Activated naive CD8-positive, alpha-beta T cell treated with anti-CD3 and anti-CD28 coated beads, Interleukin-2, amount 50 U/mL, for 24 hours (primary cell): ENCODE measurements at regions not wholly inside any gene's neighbourhood (a gene's known extent, or its start where the extent isn't known, plus 50 kb on each side); places are given as distances from the start of the nearest gene placed in this dataset.

Experiments
- ATAC-seq: fragments of 150-1000 bp; cut with Tn5 transposase; one replicate; pipeline ENCODE4 v1.10.0; 2021
- DNase-seq: peaks from one replicate; pipeline ENCODE4 v3.0.0; 2021
- H3K27ac Mint-ChIP-seq: one replicate; pipeline ENCODE4 v1.8.0; 2021; ENCODE audit warnings: mild to moderate bottlenecking, mixed read lengths
- H3K27me3 Mint-ChIP-seq: one replicate; pipeline ENCODE4 v1.8.0; 2021; ENCODE audit warnings: mixed read lengths
- H3K36me3 Mint-ChIP-seq: one replicate; pipeline ENCODE4 v1.8.0; 2021; ENCODE audit warnings: low read depth, mixed read lengths
- H3K4me1 Mint-ChIP-seq: one replicate; pipeline ENCODE4 v1.8.0; 2021; ENCODE audit warnings: mixed read lengths
- H3K4me3 Mint-ChIP-seq: one replicate; pipeline ENCODE4 v1.8.0; 2021; ENCODE audit warnings: mild to moderate bottlenecking, moderate library complexity, mixed read lengths
- H3K9me3 Mint-ChIP-seq: one replicate; pipeline ENCODE4 v1.8.0; 2021; ENCODE audit warnings: mixed read lengths

DNA sequence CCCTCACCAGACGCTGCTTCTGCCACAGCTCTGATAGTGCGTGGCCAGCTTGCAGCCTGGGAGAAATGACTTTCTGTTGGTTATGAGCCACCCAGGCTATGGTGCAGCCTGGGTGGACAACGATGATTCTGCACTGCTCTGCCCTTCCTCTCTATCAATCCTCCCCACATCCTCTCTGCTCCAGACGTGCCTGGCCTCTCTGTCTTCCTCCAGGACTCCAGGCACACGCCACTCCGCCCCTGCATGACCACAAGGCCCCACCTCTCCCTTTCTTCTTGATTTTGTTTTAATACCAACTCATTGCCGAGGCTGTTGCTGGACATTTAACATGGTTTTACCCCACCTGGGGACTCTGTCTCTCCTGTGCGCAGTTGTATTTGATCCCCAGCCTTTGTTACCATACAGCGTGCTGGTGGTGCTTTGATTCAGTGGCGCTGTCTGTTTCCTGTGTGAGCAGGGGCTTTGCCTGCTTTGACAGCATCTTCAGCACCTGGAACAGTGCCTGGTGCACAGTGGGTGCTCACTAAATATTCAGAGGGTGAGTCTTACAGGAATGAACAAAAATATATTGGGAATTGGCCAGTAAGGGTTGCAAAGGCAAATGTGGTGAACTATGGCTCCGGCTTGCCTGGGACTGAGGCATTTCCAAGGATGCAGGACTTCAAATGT, 280.9 kb downstream of the CDH26 start:
- H3K4me1 Mint-ChIP-seq = no peaks in the 10 kb centered on the region
- no peaks in the 10 kb centered on the region for H3K36me3 Mint-ChIP-seq
- H3K27ac Mint-ChIP-seq = no peak overlapping the region
- no peak overlapping the region for H3K4me3 Mint-ChIP-seq
- no peak for ATAC-seq
- DNase-seq = no peak
- H3K9me3 Mint-ChIP-seq = no peaks in the 10 kb centered on the region
- peaks cover 2% of the 10 kb centered on the region for H3K27me3 Mint-ChIP-seq

DNA sequence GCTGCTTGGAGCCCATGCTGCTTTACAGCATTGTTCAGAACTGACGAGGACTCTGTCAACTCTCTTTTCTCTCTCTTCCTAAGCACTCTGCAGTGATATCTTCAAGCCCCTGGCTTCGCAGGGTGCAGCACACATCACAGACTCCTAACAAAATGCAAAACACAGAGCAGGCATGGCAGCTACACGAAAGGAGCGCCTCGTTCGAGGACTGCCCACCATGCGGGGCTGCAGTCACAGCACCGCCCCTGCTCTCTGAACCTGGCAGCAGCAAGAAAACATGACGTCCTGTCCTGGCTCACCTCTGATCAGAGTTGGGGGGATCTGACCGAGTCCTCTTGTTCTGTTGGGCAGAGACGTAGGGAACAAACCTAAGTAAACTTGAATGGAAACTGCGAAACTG, 281.7 kb downstream of the CDH26 start:
- Mint-ChIP-seq H3K4me3 (no peak overlapping the region), H3K9me3 (no peaks in the 10 kb centered on the region), H3K27me3 (peaks cover 2% of the 10 kb centered on the region), H3K4me1 (no peaks in the 10 kb centered on the region), H3K27ac (no peak overlapping the region), H3K36me3 (no peaks in the 10 kb centered on the region)
- DNase-seq = no peak
- no peak for ATAC-seq

DNA sequence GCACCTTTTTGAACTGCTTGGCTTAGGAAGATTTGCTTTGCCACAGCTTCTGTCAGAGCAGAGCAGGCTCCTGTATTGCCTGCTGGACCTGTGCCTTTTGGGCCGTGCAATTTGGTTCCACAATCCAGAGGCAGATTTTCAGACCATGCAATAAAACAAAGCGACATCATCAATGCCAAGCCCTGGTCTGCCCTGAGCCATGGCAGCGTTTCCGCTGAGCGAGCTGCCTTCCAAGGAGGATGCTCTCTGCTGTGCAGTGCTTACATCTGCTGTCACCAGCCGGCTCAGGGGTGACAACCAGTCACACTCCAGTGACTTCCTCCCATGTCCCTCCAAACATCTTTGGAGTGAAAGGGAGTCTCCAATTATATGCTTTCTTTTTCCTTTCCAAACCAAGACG, 282.2 kb downstream of the CDH26 start:
- Mint-ChIP-seq H3K4me1 (no peaks in the 10 kb centered on the region), H3K27me3 (peaks cover 2% of the 10 kb centered on the region), H3K4me3 (no peak overlapping the region), H3K27ac (no peak overlapping the region), H3K36me3 (no peaks in the 10 kb centered on the region), H3K9me3 (no peaks in the 10 kb centered on the region)
- DNase-seq (no peak), ATAC-seq (no peak)

DNA sequence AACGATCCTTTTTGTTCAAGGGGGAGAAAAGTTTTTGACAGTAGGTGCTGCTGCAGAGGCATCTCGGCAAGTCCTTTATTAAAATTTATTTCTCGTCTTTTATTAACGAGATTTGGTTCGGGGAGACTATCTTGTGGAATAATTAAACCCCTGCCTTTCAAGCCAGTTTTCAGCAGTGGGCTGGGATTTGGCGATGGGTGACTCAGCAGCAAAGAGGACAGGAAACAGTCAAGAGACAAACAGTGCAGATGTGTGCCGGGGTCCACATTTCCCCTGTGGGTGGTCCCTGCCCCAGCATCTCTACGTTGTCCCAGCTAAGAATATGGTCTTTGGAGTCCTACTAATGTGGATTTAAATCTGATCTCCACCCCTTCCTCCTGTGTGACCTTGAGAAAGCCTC, 282.8 kb downstream of the CDH26 start:
- peaks cover 2% of the 10 kb centered on the region for H3K27me3 Mint-ChIP-seq
- H3K36me3 Mint-ChIP-seq = no peaks in the 10 kb centered on the region
- H3K4me3 Mint-ChIP-seq = no peak overlapping the region
- H3K9me3 Mint-ChIP-seq = no peaks in the 10 kb centered on the region
- ATAC-seq (no peak), DNase-seq (no peak)
- H3K4me1 Mint-ChIP-seq = no peaks in the 10 kb centered on the region
- no peak overlapping the region for H3K27ac Mint-ChIP-seq

DNA sequence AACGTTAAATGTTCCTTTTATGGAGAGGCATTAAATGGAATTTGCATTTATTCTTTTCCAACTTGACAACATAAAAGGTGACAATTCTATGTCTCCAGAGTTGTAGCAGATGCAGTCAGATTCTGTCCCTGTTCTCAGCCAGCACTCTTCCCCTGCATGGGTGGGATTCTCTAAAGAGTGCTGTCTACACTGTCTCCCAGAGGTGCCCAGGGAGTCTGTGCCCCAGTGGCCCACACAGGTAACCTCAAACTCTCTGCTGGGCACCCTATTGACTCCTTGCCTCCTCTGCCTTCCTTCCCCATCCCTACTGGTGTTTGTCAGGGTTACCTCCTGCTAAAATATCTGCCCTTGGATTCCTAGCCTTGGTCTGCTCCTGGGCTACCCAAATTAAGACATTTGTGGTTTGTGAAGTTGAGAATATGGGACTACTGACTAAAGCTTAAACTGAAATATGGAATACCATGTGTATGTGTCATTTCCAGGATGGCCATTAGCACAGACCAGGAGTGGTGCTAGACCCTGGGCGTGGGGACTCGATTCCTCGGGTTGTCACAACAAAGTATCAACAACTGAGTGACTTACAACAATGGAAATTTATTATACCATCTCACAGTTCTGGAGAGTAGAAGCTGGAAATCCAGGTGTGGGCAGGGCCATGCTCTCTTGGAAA, 284.7 kb downstream of the CDH26 start:
- no peak for ATAC-seq

DNA sequence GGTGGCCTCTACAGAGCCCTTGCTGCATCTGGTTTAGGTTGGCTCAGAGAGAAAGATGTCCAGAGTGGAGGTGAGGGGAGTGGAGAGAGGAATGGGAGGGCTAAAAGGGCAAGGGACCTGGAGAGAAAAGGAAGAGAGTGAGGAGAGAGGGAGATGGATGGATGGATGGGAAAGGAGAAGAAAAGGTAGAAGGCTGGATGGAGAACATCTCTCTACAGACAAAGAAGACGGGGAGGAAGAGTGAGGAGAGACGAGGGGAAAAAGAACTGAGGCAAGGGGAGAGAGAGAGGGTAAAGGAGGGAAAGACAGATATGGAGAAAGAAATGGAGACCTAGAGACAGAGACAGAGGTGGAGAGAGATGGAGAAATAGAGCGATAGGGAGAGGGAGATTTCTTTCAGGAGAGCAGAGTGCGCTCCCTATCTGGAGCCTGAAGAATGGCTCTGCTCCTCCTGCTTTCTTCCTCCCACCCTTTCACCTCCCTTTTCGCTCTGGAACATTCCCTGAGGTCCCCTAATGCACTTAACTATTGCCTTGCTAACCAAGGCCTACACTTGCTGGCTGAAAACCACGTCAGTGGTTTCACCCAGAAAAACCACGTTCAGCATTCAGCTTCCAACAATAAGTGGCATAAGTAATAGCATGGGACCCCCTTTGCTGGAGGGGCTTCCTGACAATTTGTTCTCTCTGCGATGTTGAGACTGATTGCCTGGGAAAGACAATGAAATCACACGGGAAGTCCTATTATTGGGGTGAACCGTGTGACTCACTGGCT, 286.3 kb downstream of the CDH26 start:
- Mint-ChIP-seq H3K36me3 (no peaks in the 10 kb centered on the region), H3K27me3 (no peaks in the 10 kb centered on the region), H3K27ac (no peak overlapping the region), H3K9me3 (no peaks in the 10 kb centered on the region), H3K4me1 (no peaks in the 10 kb centered on the region), H3K4me3 (no peak overlapping the region)
- ATAC-seq (no peak), DNase-seq (no peak)

More for the DNA sequence above, 284.7 kb downstream of the CDH26 start:
- no peaks in the 10 kb centered on the region for H3K9me3 Mint-ChIP-seq
- no peak for DNase-seq
- H3K4me1 Mint-ChIP-seq = no peaks in the 10 kb centered on the region
- H3K27me3 Mint-ChIP-seq = no peaks in the 10 kb centered on the region
- no peaks in the 10 kb centered on the region for H3K36me3 Mint-ChIP-seq
- H3K27ac Mint-ChIP-seq = no peak overlapping the region
- no peak overlapping the region for H3K4me3 Mint-ChIP-seq

DNA sequence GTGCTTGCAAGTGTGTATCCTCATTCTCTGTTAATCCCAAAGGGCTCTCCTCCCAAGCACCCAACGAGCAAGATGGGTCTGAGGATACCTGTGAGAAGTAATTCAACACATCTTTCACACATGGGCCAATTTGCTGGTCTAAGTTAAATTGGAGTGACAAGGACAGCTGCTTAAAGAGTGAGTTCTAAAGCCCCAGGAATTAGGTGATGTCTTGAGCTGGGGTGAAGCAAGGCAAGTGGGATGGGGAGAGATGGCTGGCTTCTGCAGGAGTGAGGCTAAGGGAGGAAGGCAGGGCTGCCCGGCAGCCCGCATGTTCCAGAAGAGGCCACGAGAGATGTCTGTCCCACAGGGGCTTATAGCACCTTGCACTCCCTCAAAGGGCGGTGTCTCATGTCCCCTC, 288.5 kb downstream of the CDH26 start:
- no peak for ATAC-seq
- no peak overlapping the region for H3K4me3 Mint-ChIP-seq
- no peaks in the 10 kb centered on the region for H3K9me3 Mint-ChIP-seq
- DNase-seq = no peak
- H3K4me1 Mint-ChIP-seq = no peaks in the 10 kb centered on the region
- H3K36me3 Mint-ChIP-seq = no peaks in the 10 kb centered on the region
- no peak overlapping the region for H3K27ac Mint-ChIP-seq
- no peaks in the 10 kb centered on the region for H3K27me3 Mint-ChIP-seq

DNA sequence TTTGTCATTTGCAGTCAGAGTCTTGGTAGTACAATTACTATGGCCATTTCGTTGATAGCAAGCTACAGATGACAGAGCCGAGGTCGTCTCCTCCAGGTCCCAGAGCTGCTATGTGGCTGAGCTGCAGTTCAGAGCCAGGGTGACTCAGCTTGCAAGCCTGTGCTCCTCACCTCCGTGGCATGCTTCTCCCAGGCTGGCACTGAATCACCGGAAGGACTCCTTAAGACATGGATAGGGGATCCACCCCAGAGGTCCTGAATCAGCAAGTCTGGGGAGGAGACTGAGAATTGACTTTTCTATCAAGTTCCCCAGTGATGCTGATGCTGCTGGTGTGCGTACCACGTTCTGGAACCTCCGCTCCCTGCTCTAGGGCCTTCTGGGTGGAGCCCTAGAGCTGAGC, 291.2 kb downstream of the CDH26 start:
- no peak for DNase-seq
- no peak for ATAC-seq
- Mint-ChIP-seq H3K27ac (no peak overlapping the region), H3K27me3 (no peaks in the 10 kb centered on the region), H3K36me3 (no peaks in the 10 kb centered on the region), H3K9me3 (no peaks in the 10 kb centered on the region), H3K4me3 (no peak overlapping the region), H3K4me1 (no peaks in the 10 kb centered on the region)

DNA sequence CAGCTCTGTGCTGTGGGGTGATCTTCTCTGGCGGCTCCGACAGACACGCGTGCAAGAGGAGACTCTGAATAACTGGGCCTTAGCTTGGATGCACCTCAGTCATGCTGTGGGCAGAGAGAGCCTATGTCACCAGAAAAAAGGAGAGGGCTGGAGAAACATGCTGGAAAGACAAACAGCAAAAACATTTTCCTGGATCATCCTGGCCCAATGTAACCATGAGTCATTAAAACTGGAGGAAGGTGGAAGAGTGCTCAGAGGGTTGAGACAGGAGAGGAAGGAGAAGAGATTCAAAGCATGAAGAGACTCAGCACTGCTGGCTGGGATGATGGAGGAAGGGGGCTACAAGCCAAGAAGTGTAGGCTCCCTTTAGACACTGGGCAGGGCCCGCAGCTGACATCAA, 292.0 kb downstream of the CDH26 start:
- Mint-ChIP-seq H3K9me3 (no peaks in the 10 kb centered on the region), H3K4me3 (no peak overlapping the region), H3K27me3 (no peaks in the 10 kb centered on the region), H3K36me3 (no peaks in the 10 kb centered on the region), H3K27ac (no peak overlapping the region), H3K4me1 (no peaks in the 10 kb centered on the region)
- no peak for DNase-seq
- ATAC-seq = no peak

DNA sequence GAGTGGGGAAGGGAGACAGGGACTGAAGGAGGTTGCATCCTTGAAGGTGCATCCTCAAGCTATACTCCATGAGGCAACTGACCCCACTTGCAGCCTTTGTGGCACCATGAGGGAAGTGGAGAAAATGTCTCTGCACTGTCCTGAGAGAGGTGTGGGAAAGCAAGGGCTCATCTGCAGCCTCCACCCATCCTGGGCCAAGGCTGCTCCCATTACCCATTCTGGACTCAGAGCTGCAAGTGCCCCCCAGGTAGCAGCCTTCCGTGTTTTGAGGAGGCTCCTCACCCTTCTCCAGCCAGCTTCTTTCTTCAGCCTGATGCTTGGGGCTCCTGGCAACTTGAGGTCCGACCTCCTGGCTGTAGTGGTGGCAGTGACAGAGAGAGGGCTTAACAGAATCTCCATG, 294.6 kb downstream of the CDH26 start:
- Mint-ChIP-seq H3K27me3 (no peaks in the 10 kb centered on the region), H3K9me3 (no peaks in the 10 kb centered on the region), H3K27ac (no peak overlapping the region), H3K4me1 (no peaks in the 10 kb centered on the region), H3K4me3 (no peak overlapping the region), H3K36me3 (no peaks in the 10 kb centered on the region)
- DNase-seq = no peak
- no peak for ATAC-seq

DNA sequence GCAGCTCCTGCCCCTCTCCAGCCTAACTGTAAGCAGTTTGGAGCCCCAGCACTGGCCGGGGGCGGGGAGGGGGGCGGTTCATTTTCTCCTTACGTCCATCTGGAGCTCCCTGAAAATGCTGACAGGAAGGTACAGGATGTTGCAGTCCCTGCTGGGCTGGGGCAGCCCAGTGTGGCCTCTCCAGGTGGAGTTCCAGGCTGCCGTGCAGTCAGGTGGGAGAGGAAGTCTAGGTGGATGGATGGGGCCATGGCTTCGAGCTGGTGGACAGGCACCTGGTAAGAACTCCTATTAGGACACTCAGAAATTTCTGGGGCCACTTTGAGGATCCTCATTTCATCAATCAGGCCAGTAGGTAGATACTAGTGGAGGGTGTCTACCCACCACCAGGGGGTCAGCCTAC, 295.2 kb downstream of the CDH26 start:
- no peak for ATAC-seq
- no peak overlapping the region for H3K4me3 Mint-ChIP-seq
- H3K27ac Mint-ChIP-seq = no peak overlapping the region
- H3K27me3 Mint-ChIP-seq = no peaks in the 10 kb centered on the region
- H3K9me3 Mint-ChIP-seq = no peaks in the 10 kb centered on the region
- no peak for DNase-seq
- no peaks in the 10 kb centered on the region for H3K4me1 Mint-ChIP-seq
- no peaks in the 10 kb centered on the region for H3K36me3 Mint-ChIP-seq

DNA sequence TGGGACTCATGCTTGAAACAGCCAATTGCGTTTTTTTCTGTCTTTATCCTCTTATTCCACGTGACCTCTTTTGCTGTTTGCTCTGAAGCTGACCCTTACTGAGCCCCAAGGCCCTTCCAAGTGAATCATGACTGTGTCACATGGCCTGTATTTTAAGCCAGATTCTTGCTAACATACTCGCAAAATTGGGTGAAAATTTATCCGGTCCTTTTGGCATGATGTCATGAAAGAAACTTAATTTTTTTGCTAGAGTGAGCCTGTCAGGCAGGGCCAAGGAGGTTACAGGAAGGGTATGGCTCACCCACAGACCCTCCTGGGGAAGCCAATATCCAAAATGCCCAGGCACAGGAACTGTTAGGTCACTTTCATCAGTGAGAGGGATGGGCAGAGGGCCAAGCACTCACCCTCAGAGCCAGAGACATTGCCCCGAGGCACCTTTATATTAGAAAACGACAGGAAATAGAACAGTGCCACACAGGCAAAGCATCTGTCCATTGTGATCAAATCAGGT, 296.7 kb downstream of the CDH26 start:
- no peak for ATAC-seq
- H3K27ac Mint-ChIP-seq = no peak overlapping the region
- H3K9me3 Mint-ChIP-seq = no peaks in the 10 kb centered on the region
- H3K4me3 Mint-ChIP-seq = no peak overlapping the region
- DNase-seq = no peak
- H3K4me1 Mint-ChIP-seq = no peaks in the 10 kb centered on the region
- no peaks in the 10 kb centered on the region for H3K27me3 Mint-ChIP-seq
- no peaks in the 10 kb centered on the region for H3K36me3 Mint-ChIP-seq

DNA sequence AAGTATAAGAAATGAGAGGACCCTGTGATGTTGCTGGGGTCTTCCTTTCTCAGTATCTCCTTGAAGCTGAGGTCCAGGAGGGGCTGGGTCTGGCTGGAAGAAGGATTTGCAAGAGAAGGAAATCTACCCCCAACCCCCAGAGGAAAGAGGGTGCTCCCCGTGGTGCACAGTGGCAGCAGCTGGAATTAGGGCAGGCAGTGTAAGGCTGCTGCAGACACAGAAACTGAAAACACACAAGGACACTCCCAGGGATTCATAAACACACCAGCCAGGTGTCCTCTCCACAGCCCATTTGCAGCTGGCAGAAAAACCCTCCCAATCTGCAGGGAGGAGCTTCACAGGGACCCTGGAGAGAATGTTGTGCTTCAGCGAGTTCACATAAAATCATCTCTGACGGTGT, 297.2 kb downstream of the CDH26 start:
- Mint-ChIP-seq H3K4me3 (no peak overlapping the region), H3K9me3 (no peaks in the 10 kb centered on the region), H3K4me1 (no peaks in the 10 kb centered on the region), H3K36me3 (no peaks in the 10 kb centered on the region), H3K27me3 (no peaks in the 10 kb centered on the region), H3K27ac (no peak overlapping the region)
- ATAC-seq = no peak
- DNase-seq = no peak

DNA sequence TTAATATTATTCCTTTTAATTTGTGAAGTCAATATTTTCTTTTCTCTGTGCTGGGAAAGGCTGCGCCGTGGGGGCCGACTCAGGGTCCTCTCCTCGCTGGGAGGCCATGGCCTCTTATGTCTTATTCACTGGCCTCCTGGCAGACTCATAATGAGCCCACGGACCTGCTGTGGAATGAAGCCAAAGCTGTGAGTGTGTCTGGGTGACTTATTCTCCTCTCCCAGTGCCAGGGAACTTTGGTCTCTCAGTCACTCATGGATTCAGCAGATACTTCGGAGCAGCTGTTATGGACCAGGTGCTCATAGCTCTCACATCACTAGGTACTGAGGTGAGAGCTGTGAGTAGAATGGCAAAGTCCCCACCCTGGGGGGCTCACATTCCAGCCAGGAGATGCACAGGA, 297.6 kb downstream of the CDH26 start:
- DNase-seq (no peak), ATAC-seq (no peak)
- Mint-ChIP-seq H3K27ac (no peak overlapping the region), H3K9me3 (no peaks in the 10 kb centered on the region), H3K36me3 (no peaks in the 10 kb centered on the region), H3K4me3 (no peak overlapping the region), H3K27me3 (no peaks in the 10 kb centered on the region), H3K4me1 (no peaks in the 10 kb centered on the region)

DNA sequence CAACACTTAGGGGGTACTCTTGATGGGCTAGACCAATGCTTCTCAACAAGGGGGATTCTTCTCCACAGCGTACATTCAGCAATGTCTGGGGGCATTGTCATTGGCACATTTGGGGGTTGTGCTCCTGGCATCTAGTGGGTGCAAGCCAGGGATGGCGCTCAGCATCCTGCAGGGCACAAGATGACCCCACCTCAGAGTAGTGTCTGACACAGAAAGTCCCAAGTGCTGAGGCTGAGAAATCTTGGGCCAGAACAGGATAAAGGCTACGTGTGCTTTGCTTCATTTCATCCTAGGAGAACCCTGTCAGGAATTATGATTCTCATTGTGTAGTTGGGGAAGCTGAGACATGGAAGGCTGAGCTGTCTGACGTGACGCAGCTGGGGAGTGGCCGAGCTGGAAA, 298.6 kb downstream of the CDH26 start:
- DNase-seq (no peak), ATAC-seq (no peak)
- H3K4me1 Mint-ChIP-seq = no peaks in the 10 kb centered on the region
- no peaks in the 10 kb centered on the region for H3K9me3 Mint-ChIP-seq
- no peaks in the 10 kb centered on the region for H3K27me3 Mint-ChIP-seq
- H3K27ac Mint-ChIP-seq = no peak overlapping the region
- no peaks in the 10 kb centered on the region for H3K36me3 Mint-ChIP-seq
- H3K4me3 Mint-ChIP-seq = no peak overlapping the region
